ENCODE measurements at regions not wholly inside any gene's neighbourhood (a gene's known extent, or its start where the extent isn't known, plus 50 kb on each side); places are given as distances from the start of the nearest gene placed in this dataset.

DNA sequence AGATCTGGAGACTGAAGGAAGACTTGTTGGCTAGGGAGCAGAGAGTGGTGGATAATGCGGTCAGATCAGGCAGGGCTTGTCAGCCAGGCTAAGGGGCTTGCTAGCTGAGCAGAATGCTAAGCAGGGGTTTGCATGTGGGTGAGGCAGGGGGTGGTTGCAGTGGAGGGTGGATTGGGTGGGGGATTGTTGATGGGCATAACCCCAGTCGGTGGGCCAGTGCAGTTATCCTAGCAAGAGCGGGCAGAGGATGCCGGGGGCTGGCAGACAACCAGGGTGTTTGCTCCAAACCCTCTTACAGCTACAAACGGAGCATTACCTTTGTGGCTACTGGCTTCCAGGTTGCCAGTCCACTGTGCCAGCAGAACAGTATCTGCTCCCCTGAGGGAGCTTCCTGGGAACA is 131.5 kb upstream of the LGALSL start:
- TF ChIP-seq, protein P1, sequence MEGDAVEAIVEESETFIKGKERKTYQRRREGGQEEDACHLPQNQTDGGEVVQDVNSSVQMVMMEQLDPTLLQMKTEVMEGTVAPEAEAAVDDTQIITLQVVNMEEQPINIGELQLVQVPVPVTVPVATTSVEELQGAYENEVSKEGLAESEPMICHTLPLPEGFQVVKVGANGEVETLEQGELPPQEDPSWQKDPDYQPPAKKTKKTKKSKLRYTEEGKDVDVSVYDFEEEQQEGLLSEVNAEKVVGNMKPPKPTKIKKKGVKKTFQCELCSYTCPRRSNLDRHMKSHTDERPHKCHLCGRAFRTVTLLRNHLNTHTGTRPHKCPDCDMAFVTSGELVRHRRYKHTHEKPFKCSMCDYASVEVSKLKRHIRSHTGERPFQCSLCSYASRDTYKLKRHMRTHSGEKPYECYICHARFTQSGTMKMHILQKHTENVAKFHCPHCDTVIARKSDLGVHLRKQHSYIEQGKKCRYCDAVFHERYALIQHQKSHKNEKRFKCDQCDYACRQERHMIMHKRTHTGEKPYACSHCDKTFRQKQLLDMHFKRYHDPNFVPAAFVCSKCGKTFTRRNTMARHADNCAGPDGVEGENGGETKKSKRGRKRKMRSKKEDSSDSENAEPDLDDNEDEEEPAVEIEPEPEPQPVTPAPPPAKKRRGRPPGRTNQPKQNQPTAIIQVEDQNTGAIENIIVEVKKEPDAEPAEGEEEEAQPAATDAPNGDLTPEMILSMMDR (IDR thresholded peaks at IDR 0.05; ENCODE audit: low read depth, low read length) = no peak
- TF ChIP-seq POLR2A (IDR thresholded peaks at IDR 0.05; ENCODE audit: extremely low read depth, insufficient read length) = no peak
